A673 (cell line): ENCODE measurements at regions not wholly inside any gene's neighbourhood (a gene's known extent, or its start where the extent isn't known, plus 50 kb on each side); places are given as distances from the start of the nearest gene placed in this dataset.

Experiments
- BruUV-seq: library from RNA; stranded (reverse); fragments of 400-500 nt; replicated peaks from 2 replicates; lab custom pipeline; 2021; lab: Mats Ljungman, UMichigan
- CTCF ChIA-PET: fragments of 300-600 bp; sonication (Branson Sonifier 250); formaldehyde crosslinking; loops from one replicate; lab custom pipeline; 2022; ENCODE audit warnings: antibody characterized with exemption; lab: Charles Lee
- POLR2A ChIA-PET: fragments of 300-600 bp; sonication (Branson Sonifier 250); formaldehyde crosslinking; loops from one replicate; lab custom pipeline; 2022; ENCODE audit warnings: antibody characterized with exemption; ENCODE audit not compliant: low non-redundant PET; lab: Charles Lee
- DNase-seq: peaks from one replicate; pipeline ENCODE4 v3.0.0-alpha.2; 2015; ENCODE audit warnings: low spot score
- H3K27ac ChIP-seq: fragments of 200-600 bp; sonication (generic); 2 replicates; pipeline ENCODE4 v1.5.1; 2016; ENCODE audit warnings: mixed run types, low read depth, mild to moderate bottlenecking, mixed read lengths, antibody characterized with exemption, low read length; ENCODE audit not compliant: poor library complexity, severe bottlenecking
- H3K27me3 ChIP-seq: fragments of 200-600 bp; sonication (generic); replicated peaks from 2 replicates; pipeline ENCODE4 v1.6.1; 2017; ENCODE audit warnings: mixed run types, low read depth, mild to moderate bottlenecking, mixed read lengths, antibody characterized with exemption, low read length; ENCODE audit not compliant: insufficient read depth, poor library complexity
- H3K36me3 ChIP-seq: fragments of 200-600 bp; sonication (generic); 2 replicates; pipeline ENCODE4 v1.6.1; 2016; ENCODE audit warnings: mixed run types, mild to moderate bottlenecking, mixed read lengths, antibody characterized with exemption, low read length; ENCODE audit not compliant: insufficient read depth, poor library complexity, severe bottlenecking
- H3K4me1 ChIP-seq: fragments of 200-600 bp; sonication (generic); 2 replicates; pipeline ENCODE4 v1.6.1; 2017; ENCODE audit warnings: mixed run types, mild to moderate bottlenecking, mixed read lengths, antibody characterized with exemption, low read length; ENCODE audit not compliant: insufficient read depth, poor library complexity, severe bottlenecking
- H3K4me3 ChIP-seq: fragments of 200-600 bp; sonication (generic); 2 replicates; pipeline ENCODE4 v1.5.1; 2016; ENCODE audit warnings: low read depth, mixed run types, mild to moderate bottlenecking, mixed read lengths, low read length; ENCODE audit not compliant: poor library complexity, severe bottlenecking
- H3K9me3 ChIP-seq: fragments of 200-600 bp; sonication (generic); 2 replicates; pipeline ENCODE4 v1.6.1; 2016; ENCODE audit warnings: mixed run types, low read depth, mild to moderate bottlenecking, mixed read lengths, antibody characterized with exemption, low read length; ENCODE audit not compliant: poor library complexity, severe bottlenecking
- EZH2 ChIP-seq: fragments of 200-600 bp; sonication (generic); IDR thresholded peaks from 2 replicates; pipeline ENCODE4 v1.6.1; 2017; ENCODE audit warnings: borderline replicate concordance, low read depth, mild to moderate bottlenecking, mixed read lengths, antibody characterized with exemption, low read length; ENCODE audit not compliant: poor library complexity, severe bottlenecking
- intact Hi-C: fragments of 100-400 bp; cut with micrococcal nuclease; formaldehyde crosslinking; loops from one replicate; pipeline ENCODE4 v1.10.0; 2022; ENCODE audit not compliant: unreplicated experiment
- TF ChIP-seq, protein P1 (sequence below): fragments of 300-800, 200-600 bp; sonication (generic); conservative IDR thresholded peaks from 2 replicates; pipeline ENCODE4 v1.5.1; 2017; ENCODE audit warnings: low read depth, mild to moderate bottlenecking, antibody characterized with exemption, low read length, moderate library complexity, mixed read lengths

DNA sequence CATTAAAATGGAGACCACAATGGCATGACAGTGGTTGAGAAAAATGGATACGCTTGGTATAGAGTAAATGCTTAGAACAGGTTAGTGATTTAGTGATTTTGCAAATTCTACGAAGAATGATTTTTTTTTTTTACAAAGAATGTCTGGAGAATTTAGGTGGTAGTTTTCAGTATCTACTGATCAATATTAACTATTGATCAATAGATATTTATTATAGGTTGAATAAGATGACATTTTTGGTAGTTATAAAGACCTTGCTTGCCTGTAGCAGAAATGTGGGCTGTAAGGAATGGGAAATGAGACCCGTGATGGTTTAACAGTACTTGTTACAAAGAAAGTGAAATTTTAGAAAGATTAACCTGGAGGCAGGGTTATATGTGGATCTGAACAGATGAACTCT is 137.5 kb downstream of the NR2F2 start:
- Histone ChIP-seq H3K4me3 (no peak overlapping the region), H3K4me1 (no peaks in the 10 kb centered on the region), H3K36me3 (no peaks in the 10 kb centered on the region), H3K9me3 (no peaks in the 10 kb centered on the region), H3K27ac (no peak overlapping the region), H3K27me3 (no peaks in the 10 kb centered on the region)
- ChIA-PET CTCF (no interaction called here), POLR2A (no interaction called here)
- no peak for TF ChIP-seq EZH2
- TF ChIP-seq, protein P1, sequence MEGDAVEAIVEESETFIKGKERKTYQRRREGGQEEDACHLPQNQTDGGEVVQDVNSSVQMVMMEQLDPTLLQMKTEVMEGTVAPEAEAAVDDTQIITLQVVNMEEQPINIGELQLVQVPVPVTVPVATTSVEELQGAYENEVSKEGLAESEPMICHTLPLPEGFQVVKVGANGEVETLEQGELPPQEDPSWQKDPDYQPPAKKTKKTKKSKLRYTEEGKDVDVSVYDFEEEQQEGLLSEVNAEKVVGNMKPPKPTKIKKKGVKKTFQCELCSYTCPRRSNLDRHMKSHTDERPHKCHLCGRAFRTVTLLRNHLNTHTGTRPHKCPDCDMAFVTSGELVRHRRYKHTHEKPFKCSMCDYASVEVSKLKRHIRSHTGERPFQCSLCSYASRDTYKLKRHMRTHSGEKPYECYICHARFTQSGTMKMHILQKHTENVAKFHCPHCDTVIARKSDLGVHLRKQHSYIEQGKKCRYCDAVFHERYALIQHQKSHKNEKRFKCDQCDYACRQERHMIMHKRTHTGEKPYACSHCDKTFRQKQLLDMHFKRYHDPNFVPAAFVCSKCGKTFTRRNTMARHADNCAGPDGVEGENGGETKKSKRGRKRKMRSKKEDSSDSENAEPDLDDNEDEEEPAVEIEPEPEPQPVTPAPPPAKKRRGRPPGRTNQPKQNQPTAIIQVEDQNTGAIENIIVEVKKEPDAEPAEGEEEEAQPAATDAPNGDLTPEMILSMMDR = no peak
- no peak for DNase-seq
- BruUV-seq = no TSS peak
- intact Hi-C loops = no loop called here

DNA sequence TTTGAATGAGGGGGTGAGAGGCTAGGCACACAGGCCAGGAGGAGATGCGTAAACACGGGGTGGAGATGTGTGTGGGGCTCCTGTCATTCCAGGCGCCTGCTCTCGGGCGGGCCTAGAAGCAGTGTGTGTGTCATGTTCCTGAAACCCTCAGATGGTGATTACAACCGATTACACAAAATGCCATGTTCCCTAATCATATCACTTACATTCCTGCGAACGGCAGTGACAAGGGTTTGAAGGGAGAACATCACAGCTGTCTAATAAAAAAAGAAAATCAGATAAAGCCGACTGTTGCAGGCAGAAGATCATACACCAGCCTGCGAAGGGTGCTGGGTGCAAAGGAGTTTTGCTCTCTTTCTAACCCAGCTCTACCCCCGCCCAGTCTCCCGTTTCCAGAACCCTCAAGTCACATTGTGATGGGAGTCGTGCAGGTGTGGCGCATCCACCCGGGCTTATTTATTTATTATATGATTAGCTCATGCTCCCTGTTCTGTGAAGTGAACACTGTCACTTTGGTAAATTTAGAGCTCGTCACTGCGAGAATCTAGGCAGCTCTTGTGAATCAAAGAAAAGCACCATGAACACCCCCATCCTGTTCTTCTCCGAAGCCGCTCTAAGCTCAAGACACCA is 140.3 kb downstream of the NR2F2 start:
- BruUV-seq = no TSS peak
- Histone ChIP-seq H3K4me3 (no peak overlapping the region), H3K27me3 (no peaks in the 10 kb centered on the region), H3K36me3 (no peaks in the 10 kb centered on the region), H3K27ac (no peak overlapping the region), H3K4me1 (no peaks in the 10 kb centered on the region), H3K9me3 (no peaks in the 10 kb centered on the region)
- no peak for DNase-seq
- intact Hi-C loops = no loop called here
- ChIA-PET CTCF (no interaction called here), POLR2A (no interaction called here)
- TF ChIP-seq, protein P1 = no peak
- TF ChIP-seq EZH2 = no peak

DNA sequence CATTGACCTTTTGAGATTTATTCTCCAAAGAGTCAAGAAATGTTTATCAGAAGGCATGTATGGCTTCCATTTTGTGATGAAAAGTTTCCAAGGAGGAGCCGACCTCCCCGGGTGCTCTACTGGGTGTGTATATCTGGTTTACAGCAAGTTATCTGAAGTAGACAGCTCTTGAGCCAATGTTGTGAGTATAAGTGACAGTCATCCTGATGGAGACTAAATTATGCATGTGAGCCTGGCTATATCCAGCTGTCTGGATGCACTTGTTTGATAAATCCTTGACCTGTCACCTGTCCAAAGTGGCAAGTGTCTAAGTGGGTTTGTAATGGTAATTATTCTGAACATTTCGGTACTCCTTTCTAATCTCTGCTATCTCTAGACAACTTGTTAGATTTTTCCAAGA is 142.2 kb downstream of the NR2F2 start:
- Histone ChIP-seq H3K27me3 (no peaks in the 10 kb centered on the region), H3K27ac (no peak overlapping the region), H3K4me3 (no peak overlapping the region), H3K4me1 (no peaks in the 10 kb centered on the region), H3K36me3 (no peaks in the 10 kb centered on the region), H3K9me3 (no peaks in the 10 kb centered on the region)
- no peak for DNase-seq
- no peak for TF ChIP-seq EZH2
- TF ChIP-seq, protein P1 = no peak
- BruUV-seq = no TSS peak
- CTCF ChIA-PET = no interaction called here
- intact Hi-C loops = no loop called here
- POLR2A ChIA-PET = no interaction called here
